HG02870 (cell line): ENCODE measurements at regions not wholly inside any gene's neighbourhood (a gene's known extent, or its start where the extent isn't known, plus 50 kb on each side); places are given as distances from the start of the nearest gene placed in this dataset.

ENCODE experiments used
- ATAC-seq: cut with Tn5 transposase; IDR thresholded peaks from one replicate; pipeline ENCODE4 v1.9.1; 2021; ENCODE audit warnings: mild to moderate bottlenecking, moderate library complexity; ENCODE audit not compliant: unreplicated experiment

DNA sequence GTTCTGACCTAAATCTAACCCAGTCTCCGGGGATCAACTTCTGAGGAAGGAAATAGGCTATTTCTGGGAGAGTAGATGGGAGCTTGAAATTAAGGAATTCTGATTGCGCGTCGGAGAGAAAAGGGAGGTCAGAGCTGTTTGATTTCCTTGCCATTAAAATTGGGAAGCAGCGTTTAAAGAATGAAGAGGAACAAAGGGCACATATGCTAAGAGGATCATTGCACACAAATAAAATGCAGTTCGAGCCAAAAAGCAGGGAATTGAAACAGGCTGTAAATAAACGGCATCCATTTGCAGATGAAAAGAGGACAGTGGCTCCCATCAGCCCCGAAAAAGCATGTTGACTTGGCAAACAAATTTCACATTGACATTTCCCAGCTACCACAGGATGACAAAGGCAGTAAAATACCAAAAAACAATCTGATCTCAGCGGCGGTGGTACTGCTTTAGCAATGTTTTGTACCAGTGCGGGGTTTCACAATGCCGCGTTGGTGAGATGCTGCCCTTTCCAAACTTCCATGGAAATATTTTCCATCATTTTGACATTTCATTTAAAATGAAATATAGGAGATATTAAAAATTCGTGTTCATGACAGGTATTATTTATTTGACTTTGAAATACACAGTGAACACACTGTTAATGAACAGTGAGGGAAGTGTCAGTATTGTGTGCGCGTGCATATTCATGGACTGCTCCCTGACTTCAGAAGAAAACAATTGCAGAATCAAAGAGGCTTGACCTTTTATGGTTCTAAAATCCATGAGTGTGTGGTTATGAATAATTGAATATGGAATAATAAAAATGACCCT is 108.8 kb downstream of the SQOR start:
- ATAC-seq: no peak

DNA sequence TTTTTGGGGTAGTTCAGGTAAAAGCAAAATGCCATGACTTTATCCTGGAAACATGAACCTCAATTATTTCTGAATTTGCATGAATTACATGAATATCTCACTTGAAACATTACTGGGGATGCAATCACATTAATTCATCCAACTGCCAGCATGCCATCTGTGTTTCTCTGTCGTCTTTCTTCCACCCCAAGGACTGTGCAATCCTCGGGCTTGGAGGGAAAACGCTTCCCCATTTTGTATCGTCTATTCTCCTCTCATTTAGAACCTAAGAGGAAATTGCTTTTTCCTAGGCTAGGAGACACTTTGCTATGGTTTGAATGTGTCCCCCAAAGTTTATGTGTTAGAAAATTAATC is 109.4 kb downstream of the SQOR start:
- ATAC-seq: no peak

DNA sequence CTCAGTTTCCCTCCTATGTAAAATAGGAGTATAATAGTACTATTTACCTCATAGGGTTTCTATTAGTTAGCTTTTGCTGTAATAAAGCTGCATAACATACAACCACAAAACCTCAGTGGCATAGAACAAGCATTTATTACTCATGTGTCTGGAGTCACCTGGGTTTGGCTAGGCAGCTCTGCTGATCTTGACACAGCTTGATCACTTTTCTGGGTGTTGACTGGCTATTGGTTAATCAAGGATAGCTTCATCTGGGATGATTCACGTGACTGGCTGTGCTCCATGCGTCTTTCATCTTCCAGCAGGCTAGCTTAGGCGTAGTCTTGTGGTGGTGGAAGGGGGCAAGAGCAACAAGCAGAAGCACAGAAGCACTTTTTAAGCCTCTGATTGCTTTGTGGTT is 112.6 kb downstream of the SQOR start:
- ATAC-seq: no peak

DNA sequence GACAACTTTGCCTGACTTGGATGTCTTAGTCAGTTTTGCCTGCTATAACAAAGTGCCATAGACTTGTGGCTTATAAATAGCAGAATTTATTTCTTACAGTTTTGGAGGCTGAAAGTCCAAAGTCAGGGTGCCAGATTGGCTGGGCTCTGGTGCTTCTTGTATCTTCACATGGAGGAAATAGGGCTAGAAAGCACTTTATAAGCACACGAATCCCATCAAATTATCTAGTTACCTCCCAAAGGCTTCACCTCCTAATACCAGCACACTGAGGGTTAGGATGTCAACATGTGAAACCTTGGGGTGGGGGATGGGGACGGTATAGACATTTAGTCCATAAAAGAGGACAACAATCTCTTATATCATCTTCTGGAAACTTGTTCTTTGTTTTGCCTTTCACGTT is 116.8 kb downstream of the SQOR start:
- ATAC-seq: no peak

DNA sequence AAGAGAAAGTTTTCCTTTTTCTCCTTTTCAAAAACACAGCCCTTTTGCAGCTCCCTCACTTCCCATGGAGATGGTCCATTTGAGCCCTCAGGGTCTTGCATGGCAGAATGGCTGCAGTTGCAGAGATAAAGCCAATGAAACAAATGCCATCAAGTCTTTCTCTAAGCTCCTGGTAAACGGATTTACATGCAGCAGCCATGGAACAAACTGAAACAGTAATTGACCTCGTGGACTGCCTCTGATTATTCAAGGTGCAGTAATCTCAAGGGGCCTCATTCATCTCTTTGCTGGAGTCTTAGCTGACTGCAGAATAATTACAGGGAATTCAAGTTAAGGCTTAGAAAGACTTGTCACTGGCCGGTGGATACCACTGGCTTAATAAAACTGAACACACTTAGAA is 125.1 kb downstream of the SQOR start:
- no peak for ATAC-seq

DNA sequence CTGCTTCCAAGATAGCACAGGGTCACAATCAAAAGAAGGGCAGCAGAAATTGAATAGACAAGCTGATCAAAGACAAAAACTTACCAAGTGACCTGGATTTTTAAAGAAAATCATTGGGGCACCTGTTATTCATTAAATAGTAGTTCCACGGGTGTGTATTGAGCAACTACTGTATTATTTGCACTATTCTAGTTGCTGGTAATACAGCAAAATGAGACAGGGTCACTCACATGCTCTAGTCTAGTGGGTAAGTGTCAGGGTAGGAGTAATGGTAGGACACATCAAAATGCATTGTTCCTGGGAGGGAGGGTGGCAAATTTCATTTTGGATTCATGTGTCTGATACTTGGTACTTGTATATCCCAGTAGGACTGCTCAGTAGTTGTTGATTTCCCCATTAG is 127.9 kb downstream of the SQOR start:
- ATAC-seq: no peak

- no peak for ATAC-seq
Observed at GRCh38 chr15:45763170-45763869, 128.5 kb downstream of the SQOR start.

- ATAC-seq: no peak
Observed at GRCh38 chr15:45773149-45773548, 138.3 kb downstream of the SQOR start.

GRCh38 chr15:45776772-45777171 is 141.9 kb downstream of the SQOR start:
- ATAC-seq: no peak

DNA sequence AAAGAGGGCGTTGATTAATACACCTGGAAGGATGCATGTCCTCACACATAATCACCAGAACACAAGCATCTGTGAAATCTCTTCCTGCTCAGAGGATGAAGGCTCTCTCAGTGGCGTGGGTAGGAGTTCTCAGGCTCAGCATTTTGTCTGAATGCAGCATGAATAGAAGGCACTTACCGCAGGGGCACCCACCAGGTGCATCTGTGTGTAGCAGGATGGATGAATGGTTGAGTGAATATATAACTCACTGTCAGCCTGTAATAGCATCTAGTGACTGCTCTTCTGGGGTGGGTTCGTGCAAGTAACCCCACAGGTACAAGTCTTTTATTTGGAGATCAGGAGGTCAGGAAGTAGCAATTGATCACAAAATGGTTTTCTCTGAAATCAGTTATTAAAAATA is 143.0 kb downstream of the SQOR start:
- no peak for ATAC-seq

DNA sequence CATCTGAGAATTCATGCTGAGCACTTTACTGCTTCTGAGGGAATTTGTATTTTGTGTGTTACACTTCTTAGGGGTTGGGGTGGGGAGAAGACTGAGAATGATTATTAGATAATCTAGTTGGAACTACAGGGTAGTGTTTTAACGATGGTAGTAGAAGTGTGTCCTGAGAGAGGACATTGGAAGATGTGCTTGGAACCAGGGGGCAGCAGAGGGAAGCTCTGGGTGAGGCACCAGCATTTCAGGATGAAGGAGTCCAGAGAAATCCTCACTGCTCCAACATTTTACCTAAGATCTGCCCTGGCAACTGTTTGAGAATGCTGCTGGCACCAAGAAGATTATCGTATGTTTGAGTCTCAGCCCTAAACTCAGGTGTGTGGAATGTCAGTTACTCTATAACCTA is 145.5 kb downstream of the SQOR start:
- no peak for ATAC-seq

GRCh38 chr15:45784656-45785055 is 149.8 kb downstream of the SQOR start:
- no peak for ATAC-seq

GRCh38 chr15:45785897-45786296 is 151.1 kb downstream of the SQOR start:
- no peak for ATAC-seq

GRCh38 chr15:45790325-45790943 is 155.6 kb downstream of the SQOR start:
- peak; percentile 71 for ATAC-seq

GRCh38 chr15:45794304-45794703 is 159.5 kb downstream of the SQOR start:
- no peak for ATAC-seq

DNA sequence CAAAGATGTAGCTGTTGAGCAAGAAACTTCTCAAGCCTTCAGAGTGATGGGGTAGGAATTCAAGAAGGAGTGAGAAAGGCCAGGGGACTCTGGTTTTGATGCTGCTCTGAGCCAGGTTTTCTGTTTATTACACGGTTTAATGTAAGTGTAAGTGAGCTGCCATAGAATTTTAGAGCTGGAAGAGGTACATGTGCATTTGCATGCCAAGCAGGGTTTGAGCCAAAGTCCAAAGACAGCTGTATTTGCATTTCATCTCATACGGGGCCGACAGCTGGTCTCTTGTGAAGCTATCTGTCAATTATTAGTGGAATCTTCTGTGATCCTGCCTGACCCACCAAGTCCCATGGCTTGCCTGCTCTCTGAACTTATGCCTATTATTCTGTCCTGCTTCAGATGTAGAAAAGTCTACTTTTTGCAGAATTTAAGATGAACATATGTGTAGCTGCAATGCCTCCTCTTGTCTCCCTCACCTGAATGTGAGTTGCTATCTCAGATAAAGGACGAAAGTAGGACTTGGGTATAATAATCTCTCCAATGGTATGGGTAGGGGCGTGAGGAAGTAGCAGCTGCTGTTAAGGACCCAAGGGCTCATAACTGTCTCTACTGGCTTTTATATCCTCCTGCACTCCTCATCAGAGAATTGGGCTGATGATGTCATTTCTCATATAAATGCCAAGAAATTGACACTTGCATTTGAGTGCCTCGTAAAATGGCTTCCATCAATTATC is 160.0 kb downstream of the SQOR start:
- ATAC-seq: no peak

- ATAC-seq: no peak
Observed at GRCh38 chr15:45795440-45796069, 160.7 kb downstream of the SQOR start.

DNA sequence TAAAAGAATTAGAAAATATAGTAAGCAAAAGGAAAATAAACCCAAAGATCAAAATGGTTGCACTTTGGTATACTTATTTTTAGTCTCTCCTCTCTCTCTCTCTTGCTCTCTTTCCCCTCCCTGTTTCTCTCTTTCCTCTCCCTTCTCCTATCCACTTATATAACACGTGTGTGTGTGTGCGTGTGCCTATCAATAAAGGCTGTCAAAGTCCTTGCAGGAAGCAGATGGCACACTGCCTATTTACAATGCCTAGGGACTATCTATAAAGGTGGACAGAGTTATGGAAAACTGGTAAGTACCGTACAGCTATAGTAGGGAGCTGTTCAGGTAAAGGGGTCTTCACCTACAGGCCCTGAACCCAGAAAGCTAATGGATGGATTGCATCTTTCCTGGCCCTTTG is 161.6 kb downstream of the SQOR start:
- no peak for ATAC-seq

GRCh38 chr15:45799508-45799907 is 164.7 kb downstream of the SQOR start:
- ATAC-seq: peak; percentile 80

DNA sequence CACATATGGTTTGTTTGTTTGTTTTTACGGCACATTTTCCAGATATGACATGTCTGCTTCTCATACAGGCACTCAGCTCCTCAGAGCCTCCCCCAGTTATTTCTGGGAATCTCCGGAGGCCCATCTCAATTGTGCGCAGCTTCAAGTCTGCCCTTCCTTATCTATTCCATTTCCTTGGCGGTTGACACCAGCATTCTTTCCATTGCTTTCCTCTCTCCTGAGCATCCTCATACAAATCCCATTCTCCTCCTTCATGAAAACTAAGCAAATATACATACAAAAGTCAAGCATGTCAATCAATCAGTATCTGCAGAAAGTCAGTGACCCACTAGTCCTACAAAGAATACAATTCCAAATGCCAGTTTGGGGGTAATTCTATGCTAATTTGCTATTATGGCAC is 166.7 kb downstream of the SQOR start:
- ATAC-seq: no peak

GRCh38 chr15:45802140-45802539 is 167.3 kb downstream of the SQOR start:
- no peak for ATAC-seq
